ENCODE measurements at regions not wholly inside any gene's neighbourhood (a gene's known extent, or its start where the extent isn't known, plus 50 kb on each side); places are given as distances from the start of the nearest gene placed in this dataset.

- H3K79me2 ChIP-seq (ENCODE audit: control insufficient read depth, insufficient read depth, low read length), result no peaks in the 10 kb centered on the region
These were observed 630.6 kb upstream of the PHF14 start for GRCh38 chr7:10343108-10343507.

DNA sequence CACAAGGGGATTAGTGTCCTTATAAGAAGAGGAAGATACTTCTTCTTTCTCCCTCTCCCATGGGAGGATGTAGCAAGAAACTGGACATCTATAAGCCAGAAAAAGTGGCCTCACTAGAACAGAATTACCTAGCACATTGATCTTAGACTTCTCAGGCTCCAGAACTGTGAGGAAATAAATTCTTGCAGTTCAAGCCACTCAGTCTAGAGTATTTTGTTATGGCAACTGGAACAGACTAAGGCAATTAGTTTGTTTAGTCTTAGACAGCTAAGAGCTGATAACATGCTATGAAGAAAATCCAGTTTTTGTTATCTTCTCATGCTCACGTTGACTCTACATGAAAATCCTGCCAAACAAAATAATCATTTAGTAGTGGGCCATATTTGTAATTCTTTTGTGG lies 627.6 kb upstream of the PHF14 start:
- TF ChIP-seq EZH2 (IDR thresholded peaks at IDR 0.05; ENCODE audit: low read length), result no peak
- Histone ChIP-seq H3K9me1 (ENCODE audit: control insufficient read depth, extremely low read depth, insufficient read depth, low read length) (no peaks in the 10 kb centered on the region), H2AFZ (ENCODE audit: control insufficient read depth, low read length) (no peak overlapping the region), H3K36me3 (ENCODE audit: control insufficient read depth in 2 of 2, extremely low read depth in 1 of 2, insufficient read depth in 2 of 2, low read length in 2 of 2) (no peaks in the 10 kb centered on the region), H3K79me2 (ENCODE audit: control insufficient read depth, insufficient read depth, low read length) (no peaks in the 10 kb centered on the region), H3K4me3 (ENCODE audit: control insufficient read depth in 2 of 3, extremely low read depth in 1 of 3, insufficient read depth in 2 of 3, low read depth in 1 of 3, low read length in 3 of 3) (no peak overlapping the region), H3K27ac (ENCODE audit: control insufficient read depth, insufficient read depth, low read length) (no peak overlapping the region), H3K9ac (ENCODE audit: control insufficient read depth, extremely low read depth, insufficient read depth, low read length) (no peak overlapping the region), H4K20me1 (ENCODE audit: control insufficient read depth, extremely low read depth, insufficient read depth, low read length) (no peaks in the 10 kb centered on the region), H3K27me3 (ENCODE audit: control insufficient read depth, extremely low read depth, insufficient read depth, low read length) (no peaks in the 10 kb centered on the region), H3K9me3 (ENCODE audit: control insufficient read depth, low read depth, low read length) (no peaks in the 10 kb centered on the region), H3K4me1 (ENCODE audit: control insufficient read depth, extremely low read depth, insufficient read depth, low read length) (no peaks in the 10 kb centered on the region), H3K4me2 (ENCODE audit: control insufficient read depth, extremely low read depth, insufficient read depth, low read depth, low read length) (no peak overlapping the region)
- DNase-seq (ENCODE audit: low read depth, low spot score) (no peak), FAIRE-seq (no peak)
- dilution Hi-C loops (cut with MboI; ENCODE audit: extremely low pct_ligation_motif_present, low sequenced_read_pairs), result no loop called here

More at GRCh38 chr7:10343108-10343507, 630.6 kb upstream of the PHF14 start:
- TF ChIP-seq CTCF (optimal IDR thresholded peaks at IDR 0.05 in 1 of 3, IDR thresholded peaks at IDR 0.05 in 1 of 3, conservative IDR thresholded peaks at IDR 0.05 in 1 of 3; ENCODE audit: extremely low read depth in 1 of 3, insufficient read depth in 2 of 3, low read length in 3 of 3), result no peak
- no peak overlapping the region for H2AFZ ChIP-seq (ENCODE audit: control insufficient read depth, low read length)
- H3K9ac ChIP-seq (ENCODE audit: control insufficient read depth, extremely low read depth, insufficient read depth, low read length), result no peak overlapping the region
- no peaks in the 10 kb centered on the region for H3K9me3 ChIP-seq (ENCODE audit: control insufficient read depth, low read depth, low read length)
- no peak overlapping the region for H3K4me2 ChIP-seq (ENCODE audit: control insufficient read depth, extremely low read depth, insufficient read depth, low read depth, low read length)
- no peak overlapping the region for H3K27ac ChIP-seq (ENCODE audit: control insufficient read depth, insufficient read depth, low read length)
- no peaks in the 10 kb centered on the region for H3K4me1 ChIP-seq (ENCODE audit: control insufficient read depth, extremely low read depth, insufficient read depth, low read length)
- no peak overlapping the region for H3K4me3 ChIP-seq (ENCODE audit: control insufficient read depth in 2 of 3, extremely low read depth in 1 of 3, insufficient read depth in 2 of 3, low read depth in 1 of 3, low read length in 3 of 3)
- no peaks in the 10 kb centered on the region for H3K27me3 ChIP-seq (ENCODE audit: control insufficient read depth, extremely low read depth, insufficient read depth, low read length)
- no peak for FAIRE-seq
- no peaks in the 10 kb centered on the region for H4K20me1 ChIP-seq (ENCODE audit: control insufficient read depth, extremely low read depth, insufficient read depth, low read length)
- DNase-seq (ENCODE audit: low read depth, low spot score), result no peak
- dilution Hi-C loops (cut with MboI; ENCODE audit: extremely low pct_ligation_motif_present, low sequenced_read_pairs), result no loop called here
- no peaks in the 10 kb centered on the region for H3K36me3 ChIP-seq (ENCODE audit: control insufficient read depth in 2 of 2, extremely low read depth in 1 of 2, insufficient read depth in 2 of 2, low read length in 2 of 2)
- no peaks in the 10 kb centered on the region for H3K9me1 ChIP-seq (ENCODE audit: control insufficient read depth, extremely low read depth, insufficient read depth, low read length)

DNA sequence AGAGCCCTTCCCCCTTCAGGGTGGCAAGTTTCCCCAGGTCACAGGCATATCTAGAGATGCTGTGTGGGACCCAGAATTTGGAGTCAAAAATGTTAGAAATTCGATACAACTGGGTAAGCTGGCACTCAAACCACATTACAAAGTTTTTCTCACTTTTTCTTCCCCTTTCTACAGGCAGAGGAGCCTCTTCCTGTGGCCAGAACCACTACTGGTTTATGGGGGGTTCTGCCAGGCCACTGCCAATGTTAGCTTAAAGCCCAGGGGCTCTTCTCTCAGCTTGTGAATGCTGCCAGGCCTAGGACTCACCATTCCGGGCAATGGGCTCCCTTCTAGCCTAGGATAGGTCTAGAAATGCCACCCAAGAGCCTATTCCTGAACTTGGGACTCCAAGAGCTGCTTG lies 617.9 kb upstream of the PHF14 start:
- FAIRE-seq, result no peak
- H3K9ac ChIP-seq (ENCODE audit: control insufficient read depth, extremely low read depth, insufficient read depth, low read length), result no peak overlapping the region
- dilution Hi-C loops (cut with MboI; ENCODE audit: extremely low pct_ligation_motif_present, low sequenced_read_pairs), result no loop called here
- no peaks in the 10 kb centered on the region for H3K79me2 ChIP-seq (ENCODE audit: control insufficient read depth, insufficient read depth, low read length)
- no peaks in the 10 kb centered on the region for H3K9me1 ChIP-seq (ENCODE audit: control insufficient read depth, extremely low read depth, insufficient read depth, low read length)
- DNase-seq (ENCODE audit: low read depth, low spot score), result no peak
- H2AFZ ChIP-seq (ENCODE audit: control insufficient read depth, low read length), result no peak overlapping the region
- TF ChIP-seq CTCF (optimal IDR thresholded peaks at IDR 0.05 in 1 of 3, IDR thresholded peaks at IDR 0.05 in 1 of 3, conservative IDR thresholded peaks at IDR 0.05 in 1 of 3; ENCODE audit: extremely low read depth in 1 of 3, insufficient read depth in 2 of 3, low read length in 3 of 3), result no peak
- TF ChIP-seq EZH2 (IDR thresholded peaks at IDR 0.05; ENCODE audit: low read length), result no peak
- no peak overlapping the region for H3K4me3 ChIP-seq (ENCODE audit: control insufficient read depth in 2 of 3, extremely low read depth in 1 of 3, insufficient read depth in 2 of 3, low read depth in 1 of 3, low read length in 3 of 3)
- H4K20me1 ChIP-seq (ENCODE audit: control insufficient read depth, extremely low read depth, insufficient read depth, low read length), result no peaks in the 10 kb centered on the region
- no peak overlapping the region for H3K4me2 ChIP-seq (ENCODE audit: control insufficient read depth, extremely low read depth, insufficient read depth, low read depth, low read length)
- H3K9me3 ChIP-seq (ENCODE audit: control insufficient read depth, low read depth, low read length), result no peaks in the 10 kb centered on the region
- H3K4me1 ChIP-seq (ENCODE audit: control insufficient read depth, extremely low read depth, insufficient read depth, low read length), result no peaks in the 10 kb centered on the region
- H3K27ac ChIP-seq (ENCODE audit: control insufficient read depth, insufficient read depth, low read length), result no peak overlapping the region
- no peaks in the 10 kb centered on the region for H3K36me3 ChIP-seq (ENCODE audit: control insufficient read depth in 2 of 2, extremely low read depth in 1 of 2, insufficient read depth in 2 of 2, low read length in 2 of 2)
- H3K27me3 ChIP-seq (ENCODE audit: control insufficient read depth, extremely low read depth, insufficient read depth, low read length), result no peaks in the 10 kb centered on the region

Data from keratinocyte (primary cell).